ENCODE measurements at regions not wholly inside any gene's neighbourhood (a gene's known extent, or its start where the extent isn't known, plus 50 kb on each side); places are given as distances from the start of the nearest gene placed in this dataset.

DNA sequence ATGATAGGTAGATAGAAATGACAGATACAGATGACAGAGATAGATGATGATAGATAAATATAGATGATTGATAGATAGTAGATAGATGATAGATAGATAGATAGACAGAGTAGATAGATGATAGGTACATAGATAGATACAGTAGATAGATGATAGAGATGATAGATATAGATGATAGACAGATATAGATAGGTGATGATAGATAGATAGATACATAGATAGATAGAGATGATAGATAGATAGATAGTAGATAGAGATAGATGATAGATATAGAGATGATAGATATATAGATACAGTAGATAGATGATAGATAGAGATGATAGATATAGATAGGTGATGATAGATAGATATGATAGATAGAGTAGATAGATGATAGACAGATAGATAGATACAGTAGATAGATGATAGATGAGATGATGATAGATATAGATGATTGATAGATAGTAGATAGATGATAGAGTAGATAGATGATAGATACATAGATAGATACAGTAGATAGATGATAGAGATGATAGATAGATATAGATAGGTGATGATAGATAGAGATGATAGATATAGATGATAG is 95.7 kb upstream of the SMIM23 start:
- H3K4me1 ChIP-seq = no peaks in the 10 kb centered on the region
- DNase-seq = no peak
- intact Hi-C loops (cut with DNase I) = no loop called here
- H3K27me3 ChIP-seq = no peaks in the 10 kb centered on the region
- TF ChIP-seq, protein P1, sequence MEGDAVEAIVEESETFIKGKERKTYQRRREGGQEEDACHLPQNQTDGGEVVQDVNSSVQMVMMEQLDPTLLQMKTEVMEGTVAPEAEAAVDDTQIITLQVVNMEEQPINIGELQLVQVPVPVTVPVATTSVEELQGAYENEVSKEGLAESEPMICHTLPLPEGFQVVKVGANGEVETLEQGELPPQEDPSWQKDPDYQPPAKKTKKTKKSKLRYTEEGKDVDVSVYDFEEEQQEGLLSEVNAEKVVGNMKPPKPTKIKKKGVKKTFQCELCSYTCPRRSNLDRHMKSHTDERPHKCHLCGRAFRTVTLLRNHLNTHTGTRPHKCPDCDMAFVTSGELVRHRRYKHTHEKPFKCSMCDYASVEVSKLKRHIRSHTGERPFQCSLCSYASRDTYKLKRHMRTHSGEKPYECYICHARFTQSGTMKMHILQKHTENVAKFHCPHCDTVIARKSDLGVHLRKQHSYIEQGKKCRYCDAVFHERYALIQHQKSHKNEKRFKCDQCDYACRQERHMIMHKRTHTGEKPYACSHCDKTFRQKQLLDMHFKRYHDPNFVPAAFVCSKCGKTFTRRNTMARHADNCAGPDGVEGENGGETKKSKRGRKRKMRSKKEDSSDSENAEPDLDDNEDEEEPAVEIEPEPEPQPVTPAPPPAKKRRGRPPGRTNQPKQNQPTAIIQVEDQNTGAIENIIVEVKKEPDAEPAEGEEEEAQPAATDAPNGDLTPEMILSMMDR (IDR thresholded peaks at IDR 0.05) = no peak
- TF ChIP-seq POLR2A (IDR thresholded peaks at IDR 0.05) = no peak
- no peak overlapping the region for H3K4me3 ChIP-seq
- no peak overlapping the region for H3K27ac ChIP-seq
- no peaks in the 10 kb centered on the region for H3K36me3 ChIP-seq
- no peak for ATAC-seq
- no peaks in the 10 kb centered on the region for H3K9me3 ChIP-seq

DNA sequence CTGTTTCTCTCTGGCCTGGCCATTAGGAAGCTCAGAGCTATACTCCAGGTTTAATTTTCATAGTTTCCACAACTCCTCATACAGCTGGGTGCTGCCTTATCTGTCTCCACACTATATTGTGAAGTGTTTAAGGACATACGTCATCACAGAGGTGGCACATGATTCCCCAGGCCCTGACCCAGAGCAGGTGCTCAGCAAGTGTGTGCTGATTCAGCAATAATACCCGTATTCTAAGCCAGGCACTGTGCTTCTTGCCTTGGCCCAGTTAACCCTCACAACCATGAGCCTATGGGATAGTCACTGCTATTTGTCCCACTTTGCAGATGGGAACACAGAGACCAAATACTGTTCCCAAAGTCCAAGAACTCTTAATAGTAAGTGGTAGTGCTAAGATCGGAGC is 93.5 kb upstream of the SMIM23 start:
- no peak overlapping the region for H3K27ac ChIP-seq
- no peak for ATAC-seq
- DNase-seq = peak in 1 of 3 donors; percentile 1
- no peaks in the 10 kb centered on the region for H3K4me1 ChIP-seq
- H3K27me3 ChIP-seq = no peaks in the 10 kb centered on the region
- TF ChIP-seq, protein P1 (IDR thresholded peaks at IDR 0.05) = no peak
- no peak for TF ChIP-seq POLR2A (IDR thresholded peaks at IDR 0.05)
- intact Hi-C loops (cut with DNase I) = no loop called here
- no peak overlapping the region for H3K4me3 ChIP-seq
- H3K9me3 ChIP-seq = no peaks in the 10 kb centered on the region
- WGBS (ENCODE audit: insufficient coverage, low coverage, low lambda C conversion rate, missing lambda C conversion rate) = 29% methylated on average over 2 of the region's 3 CpGs
- no peaks in the 10 kb centered on the region for H3K36me3 ChIP-seq

DNA sequence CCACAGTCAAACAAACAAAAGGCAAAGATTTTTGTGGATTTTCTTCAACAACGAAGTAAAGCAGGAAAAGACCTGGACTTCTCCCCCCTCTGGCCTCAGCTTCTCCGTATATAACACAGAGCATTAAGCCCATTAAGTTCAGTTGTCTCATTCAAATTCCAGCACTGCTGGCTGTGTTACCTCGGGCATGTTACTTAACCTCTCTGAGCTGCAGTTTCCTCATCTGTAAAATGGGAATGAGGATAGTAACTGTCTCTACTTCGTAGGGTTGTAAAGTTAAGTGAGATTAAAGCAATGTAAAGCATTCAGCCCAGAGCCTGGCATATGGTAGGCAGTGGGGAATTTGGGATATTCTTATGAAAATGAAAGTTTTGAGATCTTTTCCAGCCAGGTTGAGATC is 92.7 kb upstream of the SMIM23 start:
- Histone ChIP-seq H3K4me3 (no peak overlapping the region), H3K27ac (no peak overlapping the region), H3K4me1 (no peaks in the 10 kb centered on the region), H3K36me3 (no peaks in the 10 kb centered on the region), H3K27me3 (no peaks in the 10 kb centered on the region), H3K9me3 (no peaks in the 10 kb centered on the region)
- intact Hi-C loops (cut with DNase I) = no loop called here
- TF ChIP-seq POLR2A (IDR thresholded peaks at IDR 0.05) = no peak
- TF ChIP-seq, protein P1 (IDR thresholded peaks at IDR 0.05) = no peak
- ATAC-seq = no peak
- no peak for DNase-seq
- 65% methylated on average over 4 of the region's 4 CpGs for WGBS (ENCODE audit: insufficient coverage, low coverage, low lambda C conversion rate, missing lambda C conversion rate)

DNA sequence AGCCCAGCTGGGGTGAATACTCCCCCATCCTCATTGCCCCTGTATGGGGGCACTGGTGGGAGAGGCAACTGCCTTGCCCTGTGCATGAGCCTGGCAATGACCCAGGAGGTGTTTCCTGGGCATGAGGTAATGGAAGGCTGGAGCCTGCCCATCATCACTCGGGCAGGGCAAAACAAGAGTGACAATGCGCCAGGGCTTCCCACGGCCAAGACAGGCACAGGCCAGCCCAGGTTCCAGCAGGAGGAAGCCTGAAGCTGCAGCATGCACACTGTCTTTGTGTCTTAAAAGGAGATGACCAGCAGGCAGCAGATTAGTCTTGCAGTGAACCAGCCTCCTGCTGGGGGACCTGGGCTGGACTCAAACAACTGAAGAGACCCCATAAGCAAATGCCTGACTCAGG is 92.2 kb upstream of the SMIM23 start:
- TF ChIP-seq, protein P1 (IDR thresholded peaks at IDR 0.05) = no peak
- no peak for TF ChIP-seq POLR2A (IDR thresholded peaks at IDR 0.05)
- no peaks in the 10 kb centered on the region for H3K36me3 ChIP-seq
- no peaks in the 10 kb centered on the region for H3K27me3 ChIP-seq
- no peaks in the 10 kb centered on the region for H3K9me3 ChIP-seq
- no peak overlapping the region for H3K27ac ChIP-seq
- DNase-seq (peak in 1 of 3 donors; percentile 38), ATAC-seq (no peak)
- H3K4me3 ChIP-seq = no peak overlapping the region
- intact Hi-C loops (cut with DNase I) = no loop called here
- H3K4me1 ChIP-seq = no peaks in the 10 kb centered on the region
- 44% methylated on average over 3 of the region's 3 CpGs for WGBS (ENCODE audit: insufficient coverage, low coverage, low lambda C conversion rate, missing lambda C conversion rate)

DNA sequence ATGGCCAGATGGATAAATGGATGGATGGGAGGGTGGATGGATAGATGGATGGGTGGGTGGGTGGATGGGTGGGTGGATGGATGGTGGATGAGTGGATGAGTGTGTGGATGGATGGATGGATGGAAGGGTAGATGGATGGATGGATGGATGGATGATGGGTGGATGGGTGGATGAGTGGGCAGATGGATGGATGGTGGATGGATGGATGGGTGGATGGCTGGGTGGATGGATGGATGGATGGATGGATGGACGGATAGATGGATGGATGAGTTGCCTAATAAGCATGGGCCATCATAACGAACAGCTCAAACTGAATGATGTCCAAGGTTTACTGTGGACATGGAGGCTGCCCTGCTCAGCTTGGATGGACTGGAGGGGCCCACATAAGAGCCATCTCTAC is 89.8 kb upstream of the SMIM23 start:
- H3K27ac ChIP-seq = no peak overlapping the region
- WGBS (ENCODE audit: insufficient coverage, low coverage, low lambda C conversion rate, missing lambda C conversion rate) = 40% methylated on average over 1 of the region's 2 CpGs
- H3K36me3 ChIP-seq = no peaks in the 10 kb centered on the region
- H3K4me3 ChIP-seq = no peak overlapping the region
- TF ChIP-seq POLR2A (IDR thresholded peaks at IDR 0.05) = no peak
- TF ChIP-seq, protein P1 (IDR thresholded peaks at IDR 0.05) = no peak
- H3K9me3 ChIP-seq = no peaks in the 10 kb centered on the region
- no peaks in the 10 kb centered on the region for H3K4me1 ChIP-seq
- DNase-seq (peak in 1 of 3 donors; percentile 5), ATAC-seq (no peak)
- no peaks in the 10 kb centered on the region for H3K27me3 ChIP-seq
- intact Hi-C loops (cut with DNase I) = no loop called here

All from right lobe of liver (tissue), 6 donors.